DMS114 treated with DMSO at 0.1 percent for 48 hours (cell line): ENCODE measurements at regions not wholly inside any gene's neighbourhood (a gene's known extent, or its start where the extent isn't known, plus 50 kb on each side); places are given as distances from the start of the nearest gene placed in this dataset.
"Not testable (repeated sequence)": the region's sequence is repeated elsewhere in the genome, so short reads cannot be mapped to it uniquely, and the experiment has no call there.

ENCODE experiments used
- DNase-seq: peaks from one replicate; lab custom pipeline; 2025; ENCODE audit not compliant: unreplicated experiment; lab: John Stamatoyannopoulos, UW

DNA sequence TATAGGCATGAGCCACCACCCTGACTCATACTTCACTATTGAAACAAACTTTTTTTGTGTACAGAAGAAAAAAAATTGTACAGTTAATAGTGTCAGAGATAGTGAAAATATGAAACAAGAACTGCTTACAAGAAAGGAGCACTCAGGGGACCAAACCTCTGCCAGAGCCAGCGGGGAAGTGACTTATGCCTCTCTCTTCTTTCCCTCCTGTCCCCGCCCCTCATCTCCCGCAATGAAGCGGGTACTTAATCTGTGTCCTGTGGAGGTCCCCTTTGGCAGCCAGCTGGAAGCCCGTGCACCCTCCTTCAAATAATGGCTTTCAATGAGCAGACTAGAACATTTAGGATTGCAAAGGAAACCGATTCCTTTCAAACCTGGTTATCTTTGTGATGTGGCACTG is 51.5 kb downstream of the PPIAL4A start:
- DNase-seq, result not testable (repeated sequence)

DNA sequence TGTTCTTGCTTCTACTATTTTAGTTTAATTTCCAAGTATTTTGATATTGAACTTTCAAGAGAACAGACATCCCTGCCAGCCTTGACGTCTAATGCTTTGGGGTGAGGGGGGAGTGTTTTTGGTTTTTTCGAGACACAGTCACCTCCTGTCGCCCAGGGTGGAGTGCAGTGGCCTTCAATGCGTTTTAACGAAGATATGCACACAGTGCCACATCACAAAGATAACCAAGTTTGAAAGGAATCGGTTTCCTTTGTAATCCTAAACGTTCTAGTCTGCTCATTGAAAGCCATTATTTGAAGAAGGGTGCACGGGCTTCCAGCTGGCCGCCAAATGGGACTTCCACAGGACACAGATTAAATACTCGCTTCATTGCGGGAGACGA is 52.3 kb downstream of the PPIAL4A start:
- DNase-seq, result not testable (repeated sequence)

DNA sequence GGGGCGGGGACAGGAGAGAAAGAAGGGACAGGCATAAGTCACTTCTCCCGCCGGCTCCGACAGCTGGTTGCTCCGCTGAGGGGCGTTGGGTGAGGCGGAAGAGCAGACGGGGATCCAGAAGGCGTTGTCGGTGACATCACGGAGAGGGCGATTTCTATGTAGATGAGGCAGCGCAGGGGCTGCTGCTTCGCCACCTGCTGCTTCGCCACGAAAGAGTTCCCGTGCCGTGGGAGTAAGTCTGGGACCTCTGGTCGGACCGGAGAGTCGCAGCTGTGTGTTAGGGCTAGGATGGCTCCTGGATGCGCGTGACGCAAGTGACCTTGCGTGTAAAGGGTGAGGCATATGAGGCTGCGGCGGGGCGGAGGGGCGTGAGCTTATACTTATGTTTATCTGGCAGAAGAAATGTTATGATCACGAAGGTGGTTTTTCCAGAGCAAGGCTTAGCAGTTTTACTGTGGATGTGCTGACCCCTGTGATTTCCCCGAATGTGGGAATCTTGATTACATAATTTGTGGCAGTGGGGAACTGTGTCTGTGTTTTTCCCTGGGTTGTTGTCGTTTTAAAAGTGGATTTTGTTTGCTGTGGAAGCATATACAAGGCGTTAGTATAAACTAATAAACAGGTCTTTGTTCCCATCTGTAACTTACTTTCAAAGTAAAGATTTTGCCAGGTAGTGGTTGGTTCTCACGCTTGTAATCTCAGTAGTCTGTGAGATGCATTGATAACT is 52.8 kb downstream of the PPIAL4A start:
- peak; percentile 76 for DNase-seq

DNA sequence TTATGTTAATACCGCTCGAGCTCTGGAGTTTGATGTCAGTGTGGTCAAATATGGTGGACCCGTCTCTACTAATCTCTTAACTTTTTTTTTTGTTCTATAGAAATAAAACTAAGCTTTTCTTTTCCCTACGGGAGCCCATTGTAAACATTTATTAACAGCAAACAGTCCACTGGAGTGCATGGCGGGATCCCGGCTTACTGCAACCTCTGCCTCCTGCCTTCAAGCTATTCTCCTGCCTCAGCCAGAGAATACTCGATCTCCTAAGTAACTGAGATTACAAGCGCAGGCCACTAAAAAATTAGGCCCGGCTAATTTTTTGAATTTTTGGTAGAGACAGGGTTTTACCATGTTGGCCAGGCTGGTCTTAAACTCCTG is 53.4 kb downstream of the PPIAL4A start:
- not testable (repeated sequence) for DNase-seq

DNA sequence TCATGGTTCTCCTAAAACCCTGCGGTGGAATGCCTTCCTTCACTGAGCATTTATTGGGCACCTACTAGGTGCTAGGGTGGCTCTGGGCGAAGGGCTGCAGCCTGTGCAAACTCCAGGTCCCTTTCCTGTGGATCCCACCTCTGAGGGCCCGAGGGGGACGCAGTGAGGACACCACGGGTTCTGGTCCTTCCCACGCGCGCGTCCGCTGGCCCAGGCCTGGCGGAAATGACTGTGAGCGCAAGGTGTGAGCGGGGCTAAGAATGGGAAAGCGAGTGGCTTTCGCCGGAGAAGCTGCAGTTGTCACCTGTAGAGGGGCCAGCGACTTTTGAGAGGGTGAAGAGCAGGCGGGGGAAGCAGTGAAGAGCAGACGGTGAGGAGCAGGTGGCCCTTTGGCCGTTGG is 55.1 kb downstream of the PPIAL4A start:
- DNase-seq, result not testable (repeated sequence)

DNA sequence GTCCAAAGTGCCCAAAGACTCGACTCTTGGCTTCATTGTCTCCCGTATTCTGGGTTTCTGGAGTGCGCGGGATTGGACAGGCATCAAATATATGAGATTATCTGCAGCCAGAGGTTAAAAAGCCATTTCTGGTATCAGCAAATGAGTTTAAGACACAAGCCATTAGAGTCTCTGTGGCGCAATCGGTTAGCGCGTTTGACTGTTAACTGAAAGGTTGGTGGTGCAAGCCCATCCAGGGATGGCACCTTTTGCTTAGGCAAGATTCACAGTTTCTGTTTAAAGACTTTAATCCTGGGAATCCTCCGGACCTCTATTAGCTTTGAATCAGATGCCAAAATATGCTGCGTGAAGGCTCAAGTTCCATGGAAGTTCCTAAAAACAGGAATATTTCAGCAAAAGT is 55.6 kb downstream of the PPIAL4A start:
- DNase-seq, result not testable (repeated sequence)

DNA sequence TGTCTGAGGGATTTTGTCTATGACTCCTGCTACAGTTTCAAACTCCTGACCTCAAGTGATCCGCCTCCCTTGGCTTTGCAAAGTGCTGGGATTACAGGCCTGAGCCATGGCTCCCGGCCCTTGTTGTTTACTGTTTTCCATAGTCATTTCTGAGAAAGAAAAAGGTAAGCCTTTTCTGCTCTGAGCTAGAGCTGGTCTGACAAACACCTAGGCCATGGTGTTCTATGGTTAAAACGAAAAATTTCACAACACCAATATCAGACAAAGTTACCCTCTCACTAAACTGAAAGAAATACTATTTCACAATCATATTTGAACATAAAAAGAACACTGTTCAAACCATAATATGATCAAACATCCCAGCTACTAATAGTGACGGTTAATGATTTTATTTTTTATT is 57.5 kb downstream of the PPIAL4A start:
- not testable (repeated sequence) for DNase-seq

DNA sequence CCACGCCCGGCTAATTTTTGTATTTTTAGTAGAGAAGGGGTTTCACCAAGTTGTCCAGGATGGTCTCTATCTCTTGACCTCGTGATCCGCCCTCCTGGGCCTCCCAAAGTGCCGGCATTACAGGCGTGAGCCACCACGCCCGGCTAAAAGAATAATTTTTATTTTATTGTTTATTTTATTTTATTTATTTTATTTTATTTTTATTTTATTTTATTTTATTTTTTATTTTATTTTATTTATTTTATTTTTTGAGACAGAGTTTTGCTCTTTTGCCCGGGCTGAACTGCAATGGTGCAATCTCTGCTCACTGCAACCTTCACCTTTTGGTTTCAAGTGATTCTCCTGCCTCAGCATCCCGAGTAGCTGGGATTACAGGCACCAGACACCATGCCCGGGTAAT is 60.2 kb downstream of the PPIAL4A start:
- not testable (repeated sequence) for DNase-seq

DNA sequence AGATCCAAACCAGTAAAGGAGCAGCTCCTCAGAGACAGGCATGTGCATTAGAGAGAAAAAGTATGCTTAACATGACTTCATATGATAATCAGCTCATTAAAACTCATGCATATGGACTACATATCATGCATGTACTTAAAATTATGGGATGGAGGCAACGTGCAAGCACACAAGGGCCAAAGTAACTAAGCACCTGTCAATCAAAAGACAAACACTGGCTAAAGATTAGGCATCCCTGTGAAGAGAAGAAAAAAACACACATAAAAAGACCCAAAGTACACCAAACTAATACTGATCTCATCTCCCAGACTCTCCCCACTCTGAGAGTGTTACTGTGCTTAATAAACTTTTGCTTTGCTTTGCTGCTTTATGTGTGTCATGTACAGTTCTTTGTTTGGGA is 61.1 kb downstream of the PPIAL4A start:
- not testable (repeated sequence) for DNase-seq

DNA sequence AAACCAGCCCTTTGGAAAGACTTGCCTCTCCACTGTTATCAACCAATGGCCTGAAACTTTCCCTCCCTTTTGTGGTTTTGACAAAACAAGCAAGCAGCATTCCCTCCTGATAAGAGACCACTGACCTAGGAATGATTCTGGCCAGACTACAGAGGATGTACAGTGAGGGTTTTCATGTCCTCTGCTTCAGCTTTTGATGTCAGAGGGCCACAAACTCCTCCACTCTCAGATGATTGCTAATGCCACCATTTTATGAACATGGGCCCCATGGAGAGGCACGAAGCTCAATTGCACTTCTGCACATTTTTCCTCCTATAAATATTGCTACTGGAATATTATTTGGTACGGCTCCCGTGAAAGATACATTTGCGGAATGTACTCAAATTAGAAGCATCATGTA is 61.5 kb downstream of the PPIAL4A start:
- not testable (repeated sequence) for DNase-seq

DNA sequence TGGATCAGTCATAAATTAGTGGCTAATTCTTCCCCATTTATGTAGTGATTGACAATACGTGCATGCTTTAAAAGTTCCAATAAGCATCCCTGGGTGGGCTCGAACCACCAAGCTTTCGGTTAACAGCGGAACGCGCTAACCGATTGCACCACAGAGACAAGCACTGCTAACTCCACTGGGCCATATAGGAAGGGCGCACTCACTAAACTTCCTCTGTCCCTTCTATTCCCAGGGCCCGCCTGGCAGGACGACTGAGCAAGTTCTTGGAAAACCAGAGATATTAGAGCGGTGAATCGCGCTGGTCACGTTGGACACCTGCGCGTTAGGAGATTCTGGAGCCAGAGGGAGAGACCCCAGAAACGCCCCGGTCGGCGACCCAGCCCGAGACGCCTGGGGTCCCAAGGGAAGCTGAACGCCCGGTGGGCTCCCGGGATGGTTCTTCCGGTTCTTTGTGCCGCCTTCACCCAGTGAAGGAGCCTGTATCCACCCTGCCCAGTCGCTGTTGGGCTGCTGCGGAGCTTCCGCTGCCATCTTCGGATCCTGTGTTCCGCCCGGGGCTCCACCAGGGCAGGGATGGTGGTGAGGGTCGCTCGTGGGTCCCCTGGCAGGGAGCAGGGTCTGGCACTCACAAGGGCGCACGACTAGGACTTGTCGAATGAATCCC is 62.8 kb downstream of the PPIAL4A start:
- not testable (repeated sequence) for DNase-seq

DNA sequence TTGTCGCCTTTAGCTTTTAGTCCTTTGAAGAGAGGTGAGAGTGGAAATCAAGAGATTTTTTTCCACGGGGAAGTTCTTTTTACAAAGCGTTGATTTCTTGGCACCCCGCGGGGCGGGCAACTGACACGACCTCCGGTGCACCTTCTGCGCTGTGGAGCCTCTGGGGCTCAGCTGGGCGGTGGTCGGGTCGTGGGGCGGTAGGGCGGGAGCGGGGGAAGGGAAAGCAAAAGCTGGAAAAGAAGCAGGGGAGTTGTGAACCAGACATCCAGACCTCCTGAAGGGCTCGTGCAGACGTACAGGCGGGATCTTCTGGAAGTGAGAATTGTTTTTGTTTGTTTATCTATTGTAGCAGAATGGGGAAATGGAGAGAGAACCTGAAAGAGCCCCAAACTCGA is 63.3 kb downstream of the PPIAL4A start:
- DNase-seq, result not testable (repeated sequence)

DNA sequence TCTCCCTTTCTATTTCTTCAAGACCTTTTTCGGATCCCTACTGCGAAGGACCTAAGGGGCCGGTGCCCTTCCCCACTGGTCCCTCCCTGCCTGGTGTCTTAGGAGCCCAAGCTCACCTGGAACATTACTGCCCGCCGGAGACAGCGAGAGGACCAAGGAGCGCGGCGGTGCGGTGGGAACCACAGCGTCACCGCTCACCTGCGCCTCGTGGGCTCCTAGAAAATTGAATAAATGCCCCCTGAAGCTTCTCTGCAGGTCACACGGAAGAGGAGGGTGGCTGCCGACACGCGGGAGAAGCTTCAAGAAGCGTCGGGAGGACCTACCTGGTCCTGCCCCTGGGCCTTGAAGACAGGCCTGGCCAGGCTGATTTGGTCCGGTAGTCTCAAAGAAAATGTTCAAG is 65.2 kb downstream of the PPIAL4A start:
- no peak for DNase-seq

DNA sequence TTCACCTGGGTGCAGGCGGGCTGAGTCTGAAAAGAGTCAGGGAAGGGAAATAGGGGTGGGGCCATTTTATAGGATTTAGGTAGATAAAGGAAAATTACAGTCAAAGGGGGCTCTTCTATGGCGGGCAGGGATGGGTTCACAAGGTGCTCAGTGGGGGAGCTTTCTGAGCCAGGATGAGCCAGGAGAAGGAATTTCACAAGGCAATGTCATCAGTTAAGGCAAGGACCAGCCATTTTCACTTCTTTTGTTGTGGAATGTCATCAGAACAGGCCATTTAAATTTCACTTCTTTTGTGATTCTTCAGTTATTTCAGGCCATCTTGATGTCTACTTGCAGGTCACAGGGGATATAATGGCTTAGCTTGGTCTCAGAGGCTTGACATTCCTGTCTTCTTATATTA is 66.4 kb downstream of the PPIAL4A start:
- DNase-seq, result not testable (repeated sequence)

DNA sequence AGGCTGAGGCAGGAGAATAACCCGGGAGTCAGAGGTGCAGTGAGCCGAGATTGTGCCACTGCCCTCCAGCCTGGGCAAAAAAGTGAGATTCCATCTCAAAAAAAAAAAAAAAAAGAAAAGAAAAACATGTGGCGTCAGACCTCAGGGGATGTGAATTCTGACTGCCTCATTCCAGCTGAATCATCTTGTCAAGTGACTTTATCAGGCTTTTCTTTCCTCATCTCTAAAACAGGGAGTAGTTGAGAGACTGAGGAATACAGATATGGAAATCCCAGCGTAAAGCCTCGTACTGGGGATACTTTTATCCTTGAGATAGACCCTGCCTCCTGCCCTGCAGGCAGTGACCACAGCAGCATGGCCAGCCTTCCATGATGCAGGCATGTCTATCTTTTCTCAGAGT is 76.4 kb downstream of the PPIAL4A start:
- not testable (repeated sequence) for DNase-seq

DNA sequence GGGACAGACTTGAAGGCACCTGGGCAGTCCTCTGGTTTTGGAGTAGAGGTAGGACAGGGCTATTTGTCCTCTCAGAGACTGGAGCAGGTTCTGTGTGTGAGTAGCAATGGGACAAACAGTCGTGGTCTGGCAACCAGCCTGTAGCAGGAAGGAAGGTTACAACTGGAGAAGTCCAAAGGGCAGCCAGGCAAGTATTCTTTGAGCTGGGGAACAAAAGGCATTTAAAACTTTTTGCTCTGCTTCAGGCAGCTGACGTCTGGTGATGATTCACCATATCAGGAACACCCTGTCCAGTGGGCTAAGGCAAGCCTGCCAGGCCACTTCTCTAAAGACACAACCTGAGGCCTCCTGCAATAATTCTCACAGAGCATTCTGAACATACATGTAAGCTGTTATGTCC is 83.3 kb downstream of the PPIAL4A start:
- not testable (repeated sequence) for DNase-seq

DNA sequence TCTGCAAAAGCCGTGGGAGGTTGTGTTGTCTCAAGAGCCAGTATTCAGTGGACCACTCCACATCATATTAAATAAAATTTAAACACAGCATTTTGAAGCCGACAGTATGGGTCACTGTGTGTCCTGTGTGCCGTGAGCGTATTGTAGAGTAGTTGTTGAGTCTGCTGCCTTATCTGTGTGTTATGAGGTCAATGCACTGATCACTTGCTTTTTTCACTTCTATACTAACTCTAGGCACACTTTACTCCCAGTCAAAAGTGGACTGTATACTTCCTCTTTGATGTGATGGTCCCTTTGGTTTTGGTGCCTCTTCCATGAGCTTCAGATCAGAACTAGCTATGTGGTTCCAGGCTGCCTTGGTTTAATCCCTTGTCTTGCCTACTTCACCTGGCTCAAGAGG is 84.3 kb downstream of the PPIAL4A start:
- DNase-seq, result not testable (repeated sequence)

DNA sequence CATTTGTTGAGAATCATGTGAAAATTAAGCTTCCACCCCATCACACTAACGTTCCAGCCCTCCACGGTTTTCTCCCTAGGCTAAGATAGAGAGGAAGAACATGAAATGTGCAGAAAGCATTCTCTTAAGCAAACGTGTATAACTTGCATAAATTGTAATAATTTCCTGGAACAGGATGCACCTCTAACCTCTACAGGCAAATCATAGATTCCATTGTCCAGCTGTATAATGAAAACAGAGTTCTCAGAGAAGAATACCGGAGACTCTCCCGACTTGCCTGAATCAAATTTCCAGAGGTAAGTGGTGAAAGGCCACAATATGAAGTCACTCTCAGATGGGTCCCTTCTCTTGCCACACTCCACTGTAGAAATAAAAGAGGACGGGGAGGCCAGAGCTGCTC is 87.7 kb downstream of the PPIAL4A start:
- not testable (repeated sequence) for DNase-seq

DNA sequence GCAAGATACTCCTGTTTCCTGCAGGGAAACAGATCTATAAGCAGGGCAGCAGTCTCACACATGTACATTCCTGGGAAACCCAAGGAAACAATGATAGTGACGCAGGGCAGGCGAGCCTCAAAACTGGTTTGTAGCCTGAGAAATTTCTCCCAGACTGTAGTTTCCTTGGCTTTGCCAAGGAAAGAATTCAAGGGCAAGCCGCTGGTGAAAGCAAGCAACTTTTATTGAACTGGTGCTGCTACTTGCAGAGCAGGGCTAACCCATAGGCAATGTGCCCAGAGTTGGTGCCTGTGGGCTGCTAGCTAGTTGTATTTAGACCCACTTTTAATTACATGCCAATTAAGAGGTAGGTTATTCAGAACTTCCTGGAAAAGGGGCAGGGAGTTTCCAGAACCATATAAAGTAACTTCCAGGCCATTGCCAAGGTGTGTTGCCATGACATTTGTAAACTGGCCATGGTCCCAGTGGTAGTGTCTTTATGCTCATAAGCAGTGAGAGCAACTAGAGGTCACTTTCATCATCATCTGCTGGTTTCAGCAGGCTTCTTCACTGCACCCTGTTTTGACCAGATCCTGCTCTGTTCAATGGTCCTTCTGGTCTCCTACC is 92.0 kb downstream of the PPIAL4A start:
- DNase-seq, result not testable (repeated sequence)

DNA sequence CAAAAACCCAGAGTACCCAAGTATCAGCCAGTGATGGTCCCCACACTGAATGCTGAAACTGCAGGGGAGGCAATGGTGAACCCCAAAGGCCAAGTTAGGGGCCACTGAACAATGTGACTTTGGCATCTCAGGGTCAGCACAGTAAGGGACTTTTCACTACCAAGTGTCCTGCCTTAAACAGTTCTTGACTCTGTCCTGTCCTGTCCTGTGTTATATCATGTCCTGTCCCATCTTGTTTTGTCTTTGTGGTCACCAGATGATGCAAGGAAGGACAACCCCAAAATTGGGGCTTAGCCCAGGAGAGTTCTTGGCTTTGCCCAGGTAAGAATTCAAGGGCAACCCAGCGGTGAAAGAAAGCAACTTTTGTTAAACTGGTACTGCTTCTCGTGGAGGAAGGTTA is 105.0 kb downstream of the PPIAL4A start:
- DNase-seq, result not testable (repeated sequence)

DNA sequence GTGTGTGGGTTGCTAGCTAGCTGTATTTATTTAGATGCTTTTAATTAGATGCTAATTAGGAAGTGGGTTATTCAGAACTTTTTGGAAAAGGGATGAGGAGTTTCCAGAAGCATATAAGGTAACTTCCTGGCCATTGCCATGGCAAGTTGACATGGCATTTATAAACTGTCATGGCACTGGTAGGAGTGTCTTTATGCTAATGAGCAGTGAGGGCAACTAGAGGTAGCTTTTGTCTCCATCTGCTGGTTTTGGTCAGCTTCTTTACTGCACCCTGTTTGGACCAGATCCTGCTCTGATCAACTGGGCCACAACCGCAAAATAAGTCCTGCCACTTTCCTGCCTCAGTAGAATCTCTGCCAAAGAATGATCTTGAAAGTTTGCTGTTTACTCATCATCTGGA is 105.5 kb downstream of the PPIAL4A start:
- not testable (repeated sequence) for DNase-seq

DNA sequence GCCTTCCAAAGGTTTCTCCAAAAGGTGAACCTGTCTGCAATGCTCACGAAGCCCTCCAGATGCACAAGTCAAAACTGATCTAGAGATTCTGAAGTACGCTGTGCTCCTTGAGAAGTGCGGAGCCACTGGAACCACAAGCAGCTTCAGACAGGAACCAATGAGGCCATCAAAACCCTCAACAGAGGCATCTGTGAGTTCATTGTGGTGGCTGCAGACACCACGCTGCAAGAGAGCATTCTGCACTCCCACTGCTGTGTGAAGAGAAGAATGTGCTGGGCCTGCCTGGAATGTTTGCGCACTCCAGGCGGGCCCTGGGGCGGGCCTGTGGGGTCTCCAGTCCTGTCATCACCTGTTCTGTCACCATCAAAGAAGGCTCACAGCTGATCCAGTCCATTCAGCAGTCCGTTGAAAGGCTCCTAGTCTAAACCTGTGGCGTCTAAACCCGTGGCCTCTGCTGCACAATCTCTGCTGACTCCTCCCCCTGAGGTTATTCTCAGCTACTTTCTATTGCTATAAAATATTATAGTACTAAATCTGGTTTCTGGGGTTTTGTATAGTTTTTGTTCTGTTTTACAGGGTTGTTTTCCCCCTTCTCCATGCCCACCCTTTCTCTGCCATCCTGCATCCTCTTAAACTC is 111.6 kb downstream of the PPIAL4A start:
- not testable (repeated sequence) for DNase-seq
